ENCODE measurements at regions not wholly inside any gene's neighbourhood (a gene's known extent, or its start where the extent isn't known, plus 50 kb on each side); places are given as distances from the start of the nearest gene placed in this dataset.

DNA sequence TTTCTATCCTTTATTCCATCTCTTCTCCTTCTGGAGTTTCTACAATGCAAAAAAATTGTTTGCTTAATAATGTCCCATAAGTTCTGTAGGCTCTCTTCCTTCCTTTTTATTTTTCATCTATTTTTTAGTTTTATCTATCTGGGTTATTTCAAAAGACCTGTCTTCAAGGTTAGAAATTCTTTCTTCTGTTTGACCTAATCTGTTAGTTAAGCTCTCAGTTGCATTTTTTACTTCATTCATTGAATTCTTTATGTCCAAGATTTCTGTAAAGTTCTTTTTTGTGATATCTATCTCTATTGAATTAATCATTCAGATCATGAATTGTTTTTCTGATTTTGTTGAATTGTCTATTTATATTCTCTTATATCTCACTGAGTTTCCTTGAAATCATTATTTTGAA, 145.9 kb upstream of the TLE4 start:
- DNase-seq: no peak

DNA sequence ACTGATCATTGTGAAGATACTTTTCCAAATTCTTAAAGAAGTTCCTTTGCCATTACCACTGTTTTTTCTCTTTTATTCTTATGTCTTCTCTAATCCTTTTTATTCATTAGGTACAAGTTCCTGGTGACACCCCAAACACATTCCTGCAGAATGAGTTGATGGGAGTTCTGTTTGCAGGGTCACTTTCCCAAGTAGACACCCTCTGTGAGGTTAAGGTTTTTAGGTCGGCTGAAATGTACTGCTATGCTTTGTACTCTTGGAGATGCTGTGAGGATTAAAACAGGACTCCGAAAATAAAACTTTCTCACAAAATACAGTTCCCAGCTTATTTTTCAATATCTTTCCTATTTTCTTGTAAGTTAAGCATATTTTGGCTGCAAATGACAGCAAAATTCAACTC, 143.3 kb upstream of the TLE4 start:
- DNase-seq: no peak

DNA sequence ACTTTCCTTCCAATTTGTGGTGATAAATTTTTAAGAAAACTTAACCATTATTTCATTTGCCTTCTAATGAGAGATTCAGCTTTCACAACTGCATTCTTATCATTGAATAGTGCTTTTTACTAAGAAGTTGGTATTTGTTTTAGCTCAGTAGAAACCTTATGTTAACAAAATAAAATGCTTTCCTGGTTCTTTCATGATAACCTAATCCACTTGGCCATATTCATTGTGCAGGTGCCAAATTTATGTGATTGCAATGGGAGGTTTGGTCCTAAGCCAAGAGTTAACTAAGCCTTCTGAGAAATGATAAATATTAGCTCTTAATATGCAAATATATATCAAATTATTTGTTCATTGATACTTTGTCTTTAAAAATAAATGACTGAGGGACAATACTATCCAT, 141.1 kb upstream of the TLE4 start:
- no peak for DNase-seq

DNA sequence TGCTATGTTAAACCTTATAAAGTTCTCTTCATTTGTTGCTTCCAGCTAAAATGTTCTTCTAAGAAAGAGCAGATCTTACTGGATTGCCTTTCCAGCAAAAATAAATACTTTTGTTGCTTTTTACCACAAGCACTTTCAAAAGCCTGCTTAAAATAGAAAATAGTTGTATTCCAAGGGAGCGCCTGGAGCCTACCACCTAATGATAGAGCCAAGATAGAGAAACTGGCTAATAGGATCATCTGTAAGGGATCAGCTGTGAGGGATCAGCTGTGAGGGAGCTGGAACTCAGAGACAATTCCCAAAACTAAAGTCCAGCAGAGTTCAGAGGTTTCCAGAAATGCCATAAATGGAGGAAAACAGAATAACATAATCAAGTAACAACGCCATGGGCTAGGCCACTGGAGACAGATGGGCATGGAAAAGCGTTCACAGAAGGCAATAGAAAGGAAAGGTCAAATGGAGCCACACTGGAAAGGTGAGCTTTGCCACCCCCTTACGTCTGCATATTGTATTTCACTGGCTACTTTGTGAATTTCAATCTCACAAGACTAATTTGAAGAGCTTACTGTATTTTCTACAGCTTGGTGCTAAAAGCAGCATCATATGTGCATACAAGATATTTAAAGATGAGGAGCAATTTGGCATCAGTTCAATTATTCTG, 140.6 kb upstream of the TLE4 start:
- no peak for DNase-seq

DNA sequence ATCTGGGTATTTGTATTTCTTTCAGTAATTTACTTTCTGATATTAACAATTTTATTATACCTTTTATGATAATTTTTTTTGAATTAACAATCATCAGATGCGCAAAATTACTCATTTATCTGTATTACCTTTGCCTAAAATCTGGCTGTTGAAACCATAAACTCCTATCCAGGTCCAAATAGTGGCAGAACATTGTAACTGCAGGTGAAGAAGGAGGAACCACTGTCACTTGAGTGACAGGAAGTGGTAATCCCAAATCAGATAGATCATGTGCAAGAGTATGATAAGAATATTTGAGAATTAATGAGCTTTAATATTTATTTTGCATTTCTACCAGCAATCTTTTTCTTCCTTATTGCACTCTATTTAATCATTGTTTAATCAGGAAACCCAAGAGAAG, 139.3 kb upstream of the TLE4 start:
- DNase-seq: no peak

DNA sequence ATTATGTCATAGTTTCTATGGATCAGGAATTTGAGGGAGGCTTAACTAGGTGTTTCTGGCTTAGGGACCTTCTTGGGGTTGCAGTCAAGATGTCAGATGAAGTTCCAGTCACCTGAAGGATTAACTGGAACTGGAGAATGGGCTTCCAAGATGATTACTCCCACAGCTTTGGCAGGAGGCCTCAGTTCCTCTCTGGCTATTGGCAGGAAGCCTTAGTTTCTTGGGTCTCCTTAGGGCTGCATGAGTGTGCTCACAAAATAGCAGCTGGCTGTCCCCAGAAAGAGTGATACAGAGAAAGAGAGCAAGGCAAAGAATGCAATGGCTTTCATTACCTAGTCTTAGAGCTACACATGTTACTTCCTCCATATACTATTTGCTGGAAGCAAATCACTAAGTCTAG, 138.1 kb upstream of the TLE4 start:
- DNase-seq: no peak

DNA sequence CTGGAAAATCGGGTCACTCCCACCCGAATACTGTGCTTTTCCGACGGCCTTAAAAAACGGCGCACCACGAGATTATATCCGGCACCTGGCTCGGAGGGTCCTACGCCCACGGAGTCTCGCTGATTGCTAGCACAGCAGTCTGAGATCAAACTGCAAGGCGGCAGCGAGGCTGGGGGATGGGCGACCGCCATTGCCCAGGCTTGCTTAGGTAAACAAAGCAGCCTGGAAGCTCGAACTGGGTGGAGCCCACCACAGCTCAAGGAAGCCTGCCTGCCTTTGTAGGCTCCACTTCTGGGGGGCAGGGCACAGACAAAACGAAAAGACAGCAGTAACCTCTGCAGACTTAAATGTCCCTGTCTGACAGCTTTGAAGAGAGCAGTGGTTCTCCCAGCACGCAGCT, 132.5 kb upstream of the TLE4 start:
- DNase-seq: peak in 1 of 2 donors; percentile 19

DNA sequence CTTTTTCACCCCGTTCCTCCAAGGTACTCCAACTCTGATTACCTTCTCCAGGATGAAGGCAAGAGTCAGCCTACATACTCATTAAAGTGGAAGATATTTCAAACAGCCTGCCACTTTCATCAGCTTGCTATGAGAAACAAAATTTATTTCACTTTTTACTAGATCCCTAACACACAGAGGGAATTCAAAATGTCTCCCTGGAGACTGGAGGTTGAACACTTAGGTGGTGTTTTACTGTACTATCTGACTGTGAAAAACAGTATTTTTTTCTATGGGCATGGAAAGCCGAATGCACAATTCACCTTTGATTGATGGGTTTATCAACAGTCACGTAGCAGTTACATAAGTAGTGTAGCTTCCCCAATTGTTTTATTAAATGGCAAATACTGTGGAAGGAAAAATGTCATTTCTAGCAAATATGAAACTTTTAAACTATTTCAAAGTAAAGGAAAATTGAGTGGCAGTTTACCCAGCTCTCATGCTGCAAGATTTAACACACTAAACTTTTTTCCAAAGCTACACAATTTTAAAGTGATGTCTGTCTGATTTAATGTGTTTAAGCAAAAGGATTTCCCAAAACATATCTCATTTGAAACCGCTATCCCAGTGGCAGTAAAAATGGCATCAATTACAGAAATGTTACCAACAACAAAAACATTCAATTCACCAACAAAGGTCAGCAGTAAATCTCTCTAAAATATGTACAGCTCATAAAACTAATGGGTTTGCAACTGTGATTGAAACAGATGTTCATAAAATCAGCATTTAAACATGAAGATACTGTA, 125.0 kb upstream of the TLE4 start:
- DNase-seq: no peak

DNA sequence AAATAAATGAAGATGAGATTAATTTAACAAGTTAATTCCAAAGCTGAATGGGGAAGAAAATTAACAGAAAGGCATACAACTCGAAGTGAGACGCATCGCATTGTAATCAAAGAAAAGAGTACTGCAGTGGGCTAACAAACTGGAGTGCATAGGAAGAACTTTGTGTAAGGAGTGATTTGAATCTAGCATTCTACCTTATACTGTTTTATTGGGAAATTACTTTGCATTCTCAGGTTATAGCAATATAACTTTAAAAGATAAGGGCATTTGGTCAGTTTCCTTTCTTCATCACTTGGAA, 124.5 kb upstream of the TLE4 start:
- DNase-seq: no peak

DNA sequence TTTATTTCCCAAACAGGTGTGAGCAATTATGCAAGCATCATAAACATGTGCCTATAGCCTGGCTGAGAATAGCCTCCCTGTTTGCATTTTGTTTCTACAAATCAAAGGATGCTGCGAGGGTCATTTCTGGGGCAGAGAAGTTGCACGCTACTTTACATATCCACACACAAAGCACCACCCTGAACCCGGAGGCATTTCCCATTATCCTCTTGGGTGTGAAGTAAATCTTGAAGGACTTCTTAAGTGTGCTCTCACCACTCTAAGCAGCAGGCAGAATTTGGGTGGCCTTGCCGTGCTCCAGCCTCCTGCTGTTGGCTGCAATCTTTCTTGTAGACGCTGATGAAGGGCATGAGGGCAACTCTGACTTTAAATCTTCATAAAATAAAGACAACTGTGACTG, 124.0 kb upstream of the TLE4 start:
- DNase-seq: no peak

DNA sequence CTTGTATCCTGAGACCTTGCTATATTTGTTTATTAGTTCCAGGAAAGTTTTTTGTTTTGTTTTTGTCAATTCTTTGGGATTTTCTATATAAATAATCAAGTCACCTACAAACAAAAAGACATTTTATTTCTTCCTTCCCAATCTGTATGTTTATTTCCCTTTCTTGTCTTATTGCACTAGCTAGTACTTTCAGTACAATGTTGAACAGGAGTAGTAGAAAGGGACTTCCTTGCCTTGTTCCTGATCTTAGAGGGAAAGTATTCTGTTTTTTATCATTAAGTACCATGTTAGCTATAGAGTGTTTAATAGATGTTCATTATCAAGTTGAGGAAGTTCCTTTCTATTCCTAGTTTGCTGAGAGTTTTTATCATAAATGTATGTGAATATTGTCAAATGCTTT, 119.5 kb upstream of the TLE4 start:
- no peak for DNase-seq

DNA sequence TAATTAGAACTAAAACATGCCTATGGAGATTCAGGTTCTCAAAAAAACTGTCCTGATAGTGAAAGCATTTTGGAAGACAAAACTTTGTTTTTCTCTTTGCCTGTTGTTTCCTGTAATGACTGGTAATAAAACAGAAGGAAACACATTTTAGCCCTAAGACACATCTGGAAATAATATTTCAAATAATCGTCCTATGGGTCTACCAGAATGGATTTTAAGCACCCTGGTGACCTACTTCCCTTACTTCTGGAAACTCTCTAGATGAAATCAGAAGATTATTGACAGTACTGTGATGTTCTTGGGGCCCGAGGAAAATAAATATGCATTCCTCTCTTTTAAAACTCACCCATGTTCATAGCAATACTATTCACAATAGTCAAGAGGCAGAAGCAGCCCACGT, 110.1 kb upstream of the TLE4 start:
- no peak for DNase-seq

DNA sequence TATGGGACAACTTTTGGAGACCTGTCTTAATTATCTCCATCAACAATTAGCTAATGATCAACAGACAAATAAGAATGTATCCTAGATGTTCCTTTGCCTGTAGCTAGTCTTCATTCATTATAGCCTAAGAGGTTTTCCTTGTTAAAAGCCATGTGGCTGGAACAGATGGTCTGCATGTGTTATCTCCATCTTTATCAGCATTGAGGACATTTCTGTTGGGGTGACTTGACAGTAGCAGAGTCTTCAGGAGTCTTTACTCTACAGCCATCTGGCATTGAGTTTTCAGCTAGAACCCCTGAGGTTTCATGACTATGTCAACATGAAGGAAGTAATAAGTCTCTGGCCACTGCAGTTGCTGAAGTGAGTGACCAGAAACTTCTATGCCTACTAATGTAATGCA, 106.6 kb upstream of the TLE4 start:
- DNase-seq: no peak

DNA sequence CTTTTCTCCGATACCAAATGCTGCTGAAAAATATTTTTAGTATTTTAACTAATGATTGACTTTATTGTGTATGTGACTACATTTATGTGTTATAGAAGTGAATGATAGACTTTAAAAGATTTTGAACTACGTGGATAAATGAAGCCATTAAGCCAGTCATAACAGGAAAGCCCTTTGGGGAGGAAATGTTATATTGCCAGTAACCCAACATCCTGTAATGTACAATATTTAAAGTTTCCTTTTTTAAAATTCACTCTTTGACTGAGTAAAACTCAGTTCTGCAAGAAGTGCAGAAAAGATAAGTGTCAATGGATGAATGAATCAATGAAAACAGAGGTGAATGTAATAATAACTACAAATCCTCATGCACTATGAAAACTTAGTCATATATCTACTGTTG, 102.6 kb upstream of the TLE4 start:
- no peak for DNase-seq

DNA sequence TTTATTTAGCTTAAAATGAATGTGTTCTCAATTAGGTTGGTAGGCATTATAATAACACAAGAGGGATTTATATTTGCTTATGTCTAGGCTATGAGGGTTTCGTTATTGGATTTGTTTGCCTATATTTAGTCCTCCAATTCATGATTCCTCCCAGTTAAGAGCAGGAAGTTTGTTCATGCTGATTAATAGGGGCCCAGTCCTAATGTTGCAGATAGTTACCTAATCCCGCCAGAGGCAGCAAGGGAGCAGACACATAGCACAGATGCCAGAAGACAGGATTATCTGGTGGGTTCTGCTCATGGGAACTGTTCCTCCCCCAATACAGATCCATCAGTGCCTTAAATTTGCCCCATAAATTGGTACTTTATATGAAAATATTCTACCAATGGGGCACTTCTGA, 100.8 kb upstream of the TLE4 start:
- DNase-seq: no peak

DNA sequence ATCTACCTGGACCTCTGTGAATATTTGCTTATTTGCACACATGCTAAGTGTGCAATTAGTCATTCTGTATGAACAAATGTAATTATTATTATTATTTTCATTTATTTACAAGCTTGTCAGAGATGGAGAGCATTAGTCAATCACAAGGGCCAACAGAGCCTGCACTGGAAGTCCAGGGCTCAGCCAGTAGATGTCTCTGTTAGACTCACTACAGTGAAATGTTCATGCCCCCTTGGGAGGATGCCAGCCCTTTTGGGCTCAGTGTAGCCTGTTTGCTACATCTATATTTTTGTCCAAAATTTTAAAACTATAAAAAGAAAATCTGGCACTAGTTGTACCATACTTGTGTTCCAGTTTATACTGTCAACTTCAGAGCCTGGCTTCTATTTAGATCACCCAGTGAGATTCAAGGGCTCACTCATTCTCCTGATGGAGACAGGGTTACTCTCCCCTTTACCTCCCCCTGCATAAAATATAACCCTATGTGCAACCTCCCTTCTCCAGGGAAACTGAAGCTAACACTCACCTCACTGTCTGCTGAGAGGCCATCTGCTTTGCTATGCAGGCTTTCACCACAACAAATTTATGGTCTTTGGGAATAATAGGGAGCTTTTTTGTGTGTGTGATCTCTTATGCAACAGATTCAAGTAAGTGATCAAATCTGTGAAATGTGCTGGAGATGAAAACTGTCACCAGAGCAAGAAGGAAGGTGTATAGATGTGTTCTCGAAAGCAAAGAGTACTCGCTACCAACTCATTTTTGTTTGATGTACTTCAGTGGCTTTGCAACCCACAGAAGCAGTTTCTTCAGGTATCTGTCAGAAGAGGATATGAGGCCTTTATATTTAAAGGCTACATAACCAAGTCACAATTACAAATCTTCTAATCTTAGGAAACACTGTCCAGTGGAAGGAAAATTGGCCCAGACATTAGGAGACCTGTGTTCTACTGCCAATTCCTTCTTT, 99.9 kb upstream of the TLE4 start:
- peak; percentile 5 to 15 for DNase-seq

DNA sequence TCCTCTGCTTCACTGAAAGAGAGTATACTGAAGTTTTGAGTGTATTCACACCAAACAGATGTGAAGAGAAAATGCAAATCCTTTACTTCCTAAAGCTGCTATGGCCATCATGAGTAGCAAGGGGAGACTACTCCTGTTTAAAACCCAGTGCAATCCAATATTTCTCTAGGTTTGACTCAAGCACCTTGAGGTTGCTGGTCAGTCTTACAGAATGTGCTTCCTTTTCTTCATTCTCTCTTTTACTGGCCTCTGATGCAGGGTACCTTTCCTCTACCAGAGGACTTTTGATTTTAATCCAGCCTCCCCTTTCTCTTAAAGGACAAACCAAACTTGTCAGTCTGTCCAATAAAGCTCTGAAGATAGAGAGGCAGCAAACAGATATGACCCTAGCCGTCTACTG, 98.1 kb upstream of the TLE4 start:
- no peak for DNase-seq

DNA sequence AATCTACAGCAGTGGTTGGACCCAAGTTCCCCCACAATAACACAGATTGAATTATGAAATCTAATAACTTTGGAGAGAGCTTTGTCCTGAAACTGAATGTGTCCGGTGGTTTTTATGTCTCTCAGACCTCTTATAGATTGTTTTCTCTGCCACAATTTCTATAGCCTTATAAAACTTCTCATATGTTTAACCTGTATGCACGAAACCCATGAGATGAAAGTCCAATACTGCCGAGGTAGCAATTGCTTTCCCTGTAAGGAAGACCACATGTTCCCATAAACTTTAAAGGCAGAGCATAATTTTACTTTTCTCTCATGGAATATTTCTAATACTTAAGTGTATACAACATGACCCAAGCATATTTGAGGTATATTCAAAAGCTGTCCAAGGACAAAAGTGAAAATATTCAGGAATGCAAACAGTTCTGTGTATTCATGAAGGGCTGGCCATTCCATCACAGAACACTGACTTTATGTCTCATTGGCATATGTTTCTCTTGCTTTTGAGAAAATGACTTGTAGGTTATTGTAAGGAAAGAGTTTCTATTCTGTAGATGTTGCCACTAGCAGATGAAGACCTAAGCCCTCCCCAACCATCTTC, 94.4 kb upstream of the TLE4 start:
- DNase-seq: no peak

DNA sequence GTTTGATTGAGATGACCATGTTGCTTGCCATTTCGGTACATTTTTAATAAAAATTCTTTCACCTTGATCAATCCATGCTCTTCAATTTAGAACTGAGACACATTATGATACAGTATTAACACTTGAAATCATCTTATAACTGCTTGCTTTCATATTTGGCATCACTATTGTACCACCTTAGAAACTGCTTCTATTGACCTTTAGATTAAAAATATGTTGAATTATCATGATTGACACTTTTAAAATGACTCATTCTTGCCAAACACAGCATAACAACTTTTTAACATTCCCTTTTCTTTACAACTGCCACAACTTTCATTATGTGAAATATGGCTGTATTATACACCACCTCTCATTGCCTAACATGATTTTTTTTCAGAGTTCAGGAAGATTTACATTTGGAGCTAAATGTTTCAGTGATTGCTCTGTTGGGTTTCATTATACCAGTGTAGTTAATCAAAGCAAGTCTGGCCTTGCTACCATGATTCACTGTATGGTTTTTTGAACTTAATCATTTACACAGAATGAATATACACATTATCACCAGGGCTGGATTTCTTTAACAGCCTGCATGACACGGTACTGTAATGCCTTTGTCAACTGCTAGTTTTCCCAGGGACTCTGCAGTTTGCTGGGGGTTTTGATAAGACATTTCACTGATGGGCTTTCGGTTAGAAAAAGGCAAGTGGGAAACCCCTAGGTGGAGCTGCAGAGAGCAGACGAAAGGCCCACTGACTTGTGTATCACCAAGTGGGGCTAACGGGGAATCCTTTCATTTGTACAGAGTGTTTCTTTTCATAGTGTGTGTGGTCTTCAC, 93.6 kb upstream of the TLE4 start:
- peak; percentile 10 to 32 for DNase-seq

DNA sequence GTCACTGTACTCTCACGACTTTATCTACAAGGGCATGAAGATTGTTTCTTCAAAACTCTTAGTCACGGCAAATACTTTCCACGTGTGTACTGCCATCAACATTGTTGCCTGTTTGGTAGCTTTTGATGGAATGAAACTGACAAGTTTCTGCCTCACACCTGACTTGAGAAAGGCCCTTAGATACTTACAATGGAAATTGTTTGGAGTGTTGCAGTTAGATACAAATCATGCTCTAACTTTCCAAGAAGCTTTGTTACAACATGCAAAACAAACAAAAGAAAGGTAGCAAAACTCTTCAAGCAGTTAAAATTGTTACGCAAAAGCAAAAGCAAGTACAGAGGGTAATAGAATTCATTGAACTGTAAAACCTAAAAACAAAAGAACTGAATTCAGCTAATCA, 91.1 kb upstream of the TLE4 start:
- no peak for DNase-seq

DNA sequence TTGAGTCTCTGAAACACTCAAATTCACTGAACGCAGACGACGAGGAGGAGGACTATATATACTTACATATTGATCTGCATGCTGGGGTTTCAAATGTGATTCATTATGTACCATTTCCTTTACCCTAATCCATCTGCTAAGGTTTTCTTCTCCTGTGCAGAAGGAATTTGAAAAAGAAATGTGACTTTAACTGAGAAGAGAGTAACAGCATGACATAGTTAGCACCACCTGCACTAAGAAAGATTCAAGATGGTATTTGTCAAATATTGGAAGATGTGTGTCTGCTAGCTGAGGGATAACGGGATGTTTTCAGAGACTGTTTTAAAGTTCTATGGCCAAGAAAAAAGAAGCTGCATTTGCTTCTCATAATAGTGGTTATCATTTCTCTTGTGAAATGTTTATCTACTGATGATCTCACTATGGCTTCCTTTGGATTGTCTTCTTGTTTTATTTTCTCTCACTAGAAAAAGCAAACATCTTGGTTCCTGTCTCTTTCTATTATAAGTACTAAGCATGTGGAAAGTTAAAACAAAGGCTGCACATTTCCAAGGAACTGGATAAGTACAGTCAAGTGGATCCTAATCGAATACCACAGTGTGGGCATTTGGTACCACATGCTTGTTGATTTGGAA, 89.8 kb upstream of the TLE4 start:
- no peak for DNase-seq

DNA sequence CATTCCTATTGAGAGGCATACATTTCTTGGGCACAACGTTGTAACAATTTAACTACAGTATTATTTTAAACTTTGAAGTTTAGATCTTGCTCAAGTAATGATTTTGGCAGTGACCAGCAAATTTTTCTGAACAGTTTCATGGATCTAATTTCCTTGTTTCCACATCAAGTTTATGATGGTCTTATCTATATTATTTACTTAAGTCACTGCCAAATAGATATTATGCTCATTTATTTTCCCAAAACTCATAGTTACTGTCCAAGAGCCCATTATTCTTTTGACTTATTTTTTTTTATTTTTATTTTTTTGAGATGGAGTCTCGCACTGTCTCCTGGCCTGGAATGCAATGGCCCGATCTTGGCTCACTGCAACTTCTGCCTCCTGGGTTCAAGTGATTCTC, 86.5 kb upstream of the TLE4 start:
- DNase-seq: no peak
